ENCODE measurements at regions not wholly inside any gene's neighbourhood (a gene's known extent, or its start where the extent isn't known, plus 50 kb on each side); places are given as distances from the start of the nearest gene placed in this dataset.

DNA sequence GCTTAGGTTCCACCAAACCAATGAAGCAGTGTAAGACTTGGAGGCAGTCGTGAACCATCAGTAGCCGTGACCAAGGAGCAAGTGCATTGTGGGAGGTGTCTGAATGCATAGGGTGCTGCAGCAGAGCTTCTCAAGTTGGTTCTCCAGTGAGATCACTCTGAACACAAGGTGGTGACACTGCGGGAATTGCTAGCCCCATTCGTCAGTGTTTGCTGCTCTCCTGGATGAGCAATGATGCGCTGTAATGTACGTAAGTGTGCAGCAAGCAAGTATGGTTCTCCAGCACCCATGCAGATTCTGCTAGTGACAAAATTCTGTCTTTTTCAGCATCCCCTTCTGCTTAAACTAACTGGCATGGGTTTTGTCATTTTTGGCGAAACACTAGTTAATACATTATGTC is 97.6 kb upstream of the HTR2A start:
- DNase-seq (ENCODE audit: low read depth in 2 of 2) = no peak

- no peak for DNase-seq (ENCODE audit: low read depth in 2 of 2)
Measured at GRCh38 chr13:46992383-46992952, 95.6 kb upstream of the HTR2A start.

GRCh38 chr13:46983881-46984280 is 87.0 kb upstream of the HTR2A start:
- no peak for DNase-seq (ENCODE audit: low read depth in 2 of 2)

DNA sequence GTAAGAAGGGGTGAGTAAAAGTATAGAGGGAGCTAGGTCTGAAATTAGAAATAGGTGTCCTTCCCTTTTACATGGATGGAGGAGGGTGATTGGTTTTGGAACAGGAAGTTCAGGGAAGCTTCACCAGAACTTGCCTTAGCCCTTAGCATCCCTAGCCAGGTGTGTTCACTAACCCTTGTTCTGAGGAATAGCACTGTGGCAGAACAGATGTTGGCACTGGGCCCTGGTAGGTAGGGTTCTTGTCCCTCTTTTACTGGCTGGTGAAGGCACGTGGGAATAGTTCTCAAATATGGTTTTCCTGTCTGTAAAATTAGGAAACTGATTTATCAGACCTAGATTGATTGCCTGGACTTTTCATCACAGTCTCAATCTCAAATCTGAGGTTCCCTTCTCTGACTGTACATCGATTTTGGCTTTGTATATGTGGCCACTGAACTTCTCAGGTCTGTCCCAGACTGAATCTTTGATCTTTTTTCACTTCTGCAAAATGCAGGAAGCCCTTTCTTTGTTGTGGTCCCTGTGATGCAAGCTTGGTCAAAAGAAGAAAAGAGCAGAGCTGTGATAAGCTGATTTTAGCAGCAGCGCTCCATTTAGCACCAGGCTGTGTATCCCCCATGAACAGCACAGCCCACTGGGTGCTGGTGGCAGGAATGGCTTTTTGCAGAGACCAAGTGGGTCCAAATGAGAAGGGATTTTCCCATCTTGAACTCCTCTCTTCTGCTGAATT is 86.2 kb upstream of the HTR2A start:
- DNase-seq (ENCODE audit: low read depth in 2 of 2) = no peak

DNA sequence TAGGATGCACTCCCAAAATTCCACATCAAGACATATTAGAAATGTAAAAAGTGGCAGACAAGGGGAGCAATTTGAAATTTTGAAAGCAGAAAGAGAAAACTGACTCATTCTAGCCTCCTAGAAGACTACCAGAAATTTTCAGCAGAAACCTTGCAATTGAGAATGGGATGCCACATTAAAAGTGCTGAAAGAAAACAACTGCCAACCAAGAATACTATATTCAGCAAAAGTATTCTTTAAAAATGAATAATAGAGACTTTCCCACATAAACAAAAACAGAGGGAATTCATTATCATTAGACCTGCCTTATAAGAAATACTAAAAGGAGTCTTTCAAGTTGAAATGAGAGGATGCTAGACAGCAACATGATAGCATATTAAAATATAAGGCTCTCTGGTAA is 78.3 kb upstream of the HTR2A start:
- DNase-seq (ENCODE audit: low read depth in 2 of 2) = no peak

- DNase-seq (ENCODE audit: low read depth in 2 of 2) = no peak
Measured at GRCh38 chr13:46968450-46968849, 71.6 kb upstream of the HTR2A start.

GRCh38 chr13:46964789-46965527 is 68.1 kb upstream of the HTR2A start:
- no peak for DNase-seq (ENCODE audit: low read depth in 2 of 2)

- no peak for DNase-seq (ENCODE audit: low read depth in 2 of 2)
Measured at GRCh38 chr13:46963904-46964303, 67.1 kb upstream of the HTR2A start.

GRCh38 chr13:46962281-46962941 is 65.6 kb upstream of the HTR2A start:
- no peak for DNase-seq (ENCODE audit: low read depth in 2 of 2)

- no peak for DNase-seq (ENCODE audit: low read depth in 2 of 2)
Measured at GRCh38 chr13:46961719-46962118, 64.9 kb upstream of the HTR2A start.

- DNase-seq (ENCODE audit: low read depth in 2 of 2) = no peak
Measured at GRCh38 chr13:46953941-46954340, 57.1 kb upstream of the HTR2A start.

DNA sequence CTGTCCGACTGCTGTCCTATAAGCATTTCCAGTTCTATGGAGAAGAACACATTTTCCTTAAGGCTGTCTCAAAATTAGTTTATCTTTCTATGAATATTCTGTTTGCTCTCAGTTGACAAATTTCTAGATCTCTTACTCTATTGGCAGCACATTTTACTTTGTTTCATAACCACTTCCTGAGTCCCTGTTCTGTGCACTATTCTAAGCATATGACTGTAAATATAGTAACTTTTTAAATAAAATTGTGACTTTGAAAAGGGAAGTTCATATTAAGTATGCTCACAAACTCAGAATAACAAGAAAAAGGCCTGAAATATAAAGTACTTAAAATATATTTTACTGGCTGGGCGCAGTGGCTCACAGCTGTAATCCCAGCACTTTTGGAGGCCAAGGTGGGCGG is 56.5 kb upstream of the HTR2A start:
- no peak for DNase-seq (ENCODE audit: low read depth in 2 of 2)

DNA sequence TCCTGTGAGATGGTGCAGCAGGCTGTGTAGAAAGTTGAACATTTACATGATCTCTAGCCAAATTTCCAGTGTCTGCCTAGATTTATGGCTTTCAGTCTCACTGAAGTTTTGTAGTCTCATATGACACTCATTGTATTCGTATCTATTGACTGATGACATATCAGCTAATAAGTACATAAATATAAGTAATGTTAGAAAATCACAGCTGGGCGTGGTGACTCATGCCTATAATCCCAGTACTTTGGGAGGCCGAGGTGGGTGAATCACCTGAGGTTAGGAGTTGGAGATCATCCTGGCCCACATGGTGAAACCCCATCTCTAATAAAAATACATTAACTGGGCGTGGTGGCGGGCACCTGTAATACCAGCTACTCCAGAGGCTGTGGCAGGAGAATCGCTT is 54.7 kb upstream of the HTR2A start:
- no peak for DNase-seq (ENCODE audit: low read depth in 2 of 2)

DNA sequence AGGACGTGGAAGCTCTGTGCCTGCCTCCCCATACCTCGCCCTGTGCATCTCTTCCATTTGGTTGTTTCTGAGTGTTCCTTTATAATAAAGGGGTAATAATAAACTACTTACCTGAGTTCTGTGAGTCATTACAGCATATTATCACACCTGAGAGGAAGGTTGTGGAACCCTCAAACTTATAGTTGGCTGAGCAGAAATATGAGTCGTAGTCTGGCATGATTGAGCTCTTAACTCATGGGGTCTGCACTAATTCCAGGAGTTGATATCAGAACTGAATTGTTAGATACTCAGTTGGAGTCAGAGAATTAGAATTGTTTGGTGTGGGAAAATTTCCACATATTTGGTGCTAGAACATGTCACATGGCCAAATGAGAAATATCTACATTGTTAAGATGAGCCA is 52.4 kb upstream of the HTR2A start:
- no peak for DNase-seq (ENCODE audit: low read depth in 2 of 2)

- no peak for DNase-seq (ENCODE audit: low read depth in 2 of 2)
Measured at GRCh38 chr13:46948338-46948737, 51.5 kb upstream of the HTR2A start.

GRCh38 chr13:46947425-46948191 is 50.8 kb upstream of the HTR2A start:
- no peak for DNase-seq (ENCODE audit: low read depth in 2 of 2)

Data from dermis microvascular lymphatic vessel endothelial cell (primary cell).